GM12878 (cell line): ENCODE measurements at regions not wholly inside any gene's neighbourhood (a gene's known extent, or its start where the extent isn't known, plus 50 kb on each side); places are given as distances from the start of the nearest gene placed in this dataset.

ENCODE experiments used
- ATAC-seq: fragments of 200-7000 bp; cut with Tn5 transposase; 3 replicates; pipeline ENCODE4 v1.9.1; 2020; ENCODE audit warnings: mild to moderate bottlenecking, moderate library complexity
- BruUV-seq: library from RNA; stranded (reverse); fragments of 400-500 nt; replicated peaks from 2 replicates; lab custom pipeline; 2021; lab: Mats Ljungman, UMichigan
- CTCF ChIA-PET: fragments of 300-600 bp; sonication (Branson Sonifier 250); formaldehyde crosslinking; extraction: SDS; loops from one replicate; lab custom pipeline; 2021; ENCODE audit warnings: inconsistent platforms; lab: Yijun Ruan, JAX
- POLR2A ChIA-PET: fragments of 350-600 bp; formaldehyde crosslinking; extraction: SDS; loops from one replicate; lab custom pipeline; 2021; ENCODE audit warnings: inconsistent platforms; lab: Charles Lee
- RAD21 ChIA-PET: fragments of 300-600 bp; sonication (Branson Sonifier 250); formaldehyde crosslinking; loops from one replicate; lab custom pipeline; 2023; ENCODE audit warnings: antibody characterized with exemption; ENCODE audit not compliant: unreplicated experiment; lab: Charles Lee
- SMC1A ChIA-PET: fragments of 300-600 bp; sonication (Branson Sonifier 250); formaldehyde crosslinking; loops from one replicate; lab custom pipeline; 2023; ENCODE audit not compliant: unreplicated experiment, uncharacterized antibody; lab: Charles Lee
- DNase-seq: peaks from one replicate; pipeline ENCODE4 v3.0.0-alpha.2; 2011; ENCODE audit warnings: low read depth, low spot score
- FAIRE-seq: peaks from 3 replicates; lab custom pipeline; 2011; peaks lifted over from hg19 to GRCh38; lab: Jason Lieb, UNC
- H2AFZ ChIP-seq: 2 replicates; pipeline ENCODE4 v1.6.0; 2011; ENCODE audit warnings: low read depth, low read length, control low read depth; ENCODE audit not compliant: control insufficient read depth
- H3K27ac ChIP-seq: 2 replicates; pipeline ENCODE4 v1.5.1; 2011; ENCODE audit warnings: control low read depth; ENCODE audit not compliant: control insufficient read depth, insufficient read depth
- H3K27me3 ChIP-seq, 2 experiments: replicated peaks in 1 of 2; 2 replicates each; pipeline versions ENCODE4 v1.6.0 to v1.6.1; 2011; ENCODE audit warnings: low read length in 1 of 2; ENCODE audit not compliant: control insufficient read depth in 2 of 2, insufficient read depth in 2 of 2
- H3K36me3 ChIP-seq, 2 experiments: 2 replicates each; pipeline ENCODE4 v1.5.1; 2011; ENCODE audit warnings: low read length in 1 of 2; ENCODE audit not compliant: control insufficient read depth in 2 of 2, insufficient read depth in 2 of 2
- H3K4me1 ChIP-seq: 2 replicates; pipeline ENCODE4 v1.6.1; 2011; ENCODE audit warnings: mild to moderate bottlenecking, low read length, moderate library complexity, mixed read lengths; ENCODE audit not compliant: control insufficient read depth, insufficient read depth
- H3K4me2 ChIP-seq: 2 replicates; pipeline ENCODE4 v1.6.0; 2011; ENCODE audit warnings: control low read depth; ENCODE audit not compliant: control insufficient read depth, insufficient read depth
- H3K4me3 ChIP-seq: fragments of 200-600 bp; sonication (generic); 2 replicates; pipeline ENCODE4 v1.5.1; 2016
- H3K79me2 ChIP-seq: 2 replicates; pipeline ENCODE4 v1.6.0; 2011; ENCODE audit warnings: low read length; ENCODE audit not compliant: control insufficient read depth, insufficient read depth
- H3K9ac ChIP-seq: 2 replicates; pipeline ENCODE4 v1.8.0; 2011; ENCODE audit warnings: low read length, control low read depth, mixed read lengths; ENCODE audit not compliant: control insufficient read depth, insufficient read depth
- H3K9me3 ChIP-seq: replicated peaks from 3 replicates; pipeline ENCODE4 v1.5.1; 2011; ENCODE audit warnings: mild to moderate bottlenecking, low read length; ENCODE audit not compliant: control insufficient read depth, insufficient read depth
- H4K20me1 ChIP-seq: 2 replicates; pipeline ENCODE4 v1.6.0; 2011; ENCODE audit not compliant: control insufficient read depth, insufficient read depth
- CHD2 ChIP-seq: IDR thresholded peaks from 2 replicates; pipeline ENCODE4 v1.6.1; 2011; ENCODE audit warnings: low read depth, low read length, improper control_type of control experiment, borderline replicate concordance
- EZH2 ChIP-seq: IDR thresholded peaks from 2 replicates; pipeline ENCODE4 v1.6.1; 2012; ENCODE audit warnings: low read depth, mild to moderate bottlenecking, control low read depth, inconsistent platforms, low read length, borderline replicate concordance; ENCODE audit not compliant: control insufficient read depth
- FOS ChIP-seq: IDR thresholded peaks from 3 replicates; pipeline ENCODE4 v1.6.1; 2011; ENCODE audit warnings: borderline replicate concordance; ENCODE audit not compliant: insufficient read length; ENCODE audit errors: extremely low read depth
- KDM1A ChIP-seq: fragments of 200-600 bp; sonication (generic); IDR thresholded peaks from 2 replicates; pipeline ENCODE4 v1.6.1; 2016; ENCODE audit warnings: borderline replicate concordance
- KLF5 ChIP-seq: fragments of 450-650 bp; IDR thresholded peaks from 2 replicates; pipeline ENCODE4 v1.6.1; 2014; ENCODE audit warnings: mild to moderate bottlenecking; ENCODE audit not compliant: partially characterized antibody
- MYC ChIP-seq: IDR thresholded peaks from 2 replicates; pipeline ENCODE4 v1.6.1; 2011; ENCODE audit warnings: mild to moderate bottlenecking, low read length, moderate library complexity, inconsistent platforms; ENCODE audit not compliant: insufficient read depth, insufficient replicate concordance, insufficient read length, severe bottlenecking
- SMARCA5 ChIP-seq: fragments of 450-650 bp; IDR thresholded peaks from 2 replicates; pipeline ENCODE4 v1.6.1; 2017; ENCODE audit warnings: mild to moderate bottlenecking
- ZNF384 ChIP-seq: IDR thresholded peaks from 2 replicates; pipeline ENCODE4 v1.6.1; 2012; ENCODE audit warnings: low read depth, mild to moderate bottlenecking, low read length, improper control_type of control experiment, borderline replicate concordance
- WGBS: methylation state at CpG from one replicate; pipeline ENCODE4 v1.1.6; 2016; ENCODE audit warnings: low lambda C conversion rate; ENCODE audit not compliant: insufficient replicate concordance, insufficient coverage; ENCODE audit errors: missing lambda C conversion rate; 5-methylcytosine and 5-hydroxymethylcytosine counted together
- in situ Hi-C: fragments of 300-500 bp; cut with MboI; formaldehyde crosslinking; loops from 9 replicates; pipeline ENCODE4 v1.14.3; 2018; ENCODE audit warnings: mixed read lengths
- intact Hi-C: fragments of 100-400 bp; cut with micrococcal nuclease; formaldehyde crosslinking; loops from one replicate; pipeline ENCODE4 v1.14.2; 2022; ENCODE audit not compliant: unreplicated experiment
- TF ChIP-seq, protein P1 (sequence below): fragments of 450-650 bp; formaldehyde crosslinking; IDR thresholded peaks from 2 replicates; pipeline ENCODE4 v1.4.0; 2022; ENCODE audit warnings: mild to moderate bottlenecking, moderate library complexity
- TF ChIP-seq, protein P2 (sequence below): fragments of 450-650 bp; IDR thresholded peaks from 2 replicates; pipeline ENCODE4 v1.6.1; 2014; ENCODE audit warnings: mild to moderate bottlenecking
- TF ChIP-seq, protein P3 (sequence below): IDR thresholded peaks from 2 replicates; pipeline ENCODE4 v1.6.1; 2011; ENCODE audit warnings: borderline replicate concordance, low read depth, mild to moderate bottlenecking, moderate library complexity, mixed read lengths, low read length; ENCODE audit not compliant: insufficient read depth; ENCODE audit errors: extremely low read length
- TF ChIP-seq, protein P4 (sequence below): fragments of 450-650 bp; IDR thresholded peaks from 2 replicates; pipeline ENCODE4 v1.6.1; 2017; ENCODE audit warnings: mild to moderate bottlenecking, low read depth, inconsistent platforms; ENCODE audit not compliant: poor library complexity, severe bottlenecking
- TF ChIP-seq, protein P5 (sequence below): fragments of 450-650 bp; IDR thresholded peaks from 2 replicates; pipeline ENCODE4 v1.6.1; 2017; ENCODE audit warnings: mild to moderate bottlenecking

DNA sequence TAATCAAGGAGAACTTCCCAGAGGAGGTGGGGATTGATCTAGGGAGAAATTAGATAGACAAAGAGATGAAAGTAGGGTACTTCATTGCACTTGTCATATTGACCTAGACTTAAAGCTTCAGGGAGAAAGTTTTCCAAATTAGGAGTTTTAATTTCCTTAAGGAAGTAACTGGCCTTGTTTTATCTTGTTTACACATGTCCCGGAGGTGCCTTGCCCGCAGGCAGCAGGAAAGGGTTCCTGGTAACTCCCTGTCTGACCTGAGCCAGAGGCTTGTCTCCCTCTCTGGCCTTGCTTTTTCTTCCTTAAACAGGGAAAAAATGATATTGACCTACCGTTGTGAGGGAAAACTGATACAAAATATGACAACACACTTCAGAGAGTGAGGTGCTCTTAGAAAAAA, 181.6 kb downstream of the EVX1 start:
- H3K4me3 ChIP-seq: no peak overlapping the region
- H3K27ac ChIP-seq: no peak overlapping the region
- H4K20me1 ChIP-seq: no peaks in the 10 kb centered on the region
- ATAC-seq (no peak), FAIRE-seq (no peak), DNase-seq (no peak)
- no peaks in the 10 kb centered on the region for H3K36me3 ChIP-seq
- TF ChIP-seq, protein P1, sequence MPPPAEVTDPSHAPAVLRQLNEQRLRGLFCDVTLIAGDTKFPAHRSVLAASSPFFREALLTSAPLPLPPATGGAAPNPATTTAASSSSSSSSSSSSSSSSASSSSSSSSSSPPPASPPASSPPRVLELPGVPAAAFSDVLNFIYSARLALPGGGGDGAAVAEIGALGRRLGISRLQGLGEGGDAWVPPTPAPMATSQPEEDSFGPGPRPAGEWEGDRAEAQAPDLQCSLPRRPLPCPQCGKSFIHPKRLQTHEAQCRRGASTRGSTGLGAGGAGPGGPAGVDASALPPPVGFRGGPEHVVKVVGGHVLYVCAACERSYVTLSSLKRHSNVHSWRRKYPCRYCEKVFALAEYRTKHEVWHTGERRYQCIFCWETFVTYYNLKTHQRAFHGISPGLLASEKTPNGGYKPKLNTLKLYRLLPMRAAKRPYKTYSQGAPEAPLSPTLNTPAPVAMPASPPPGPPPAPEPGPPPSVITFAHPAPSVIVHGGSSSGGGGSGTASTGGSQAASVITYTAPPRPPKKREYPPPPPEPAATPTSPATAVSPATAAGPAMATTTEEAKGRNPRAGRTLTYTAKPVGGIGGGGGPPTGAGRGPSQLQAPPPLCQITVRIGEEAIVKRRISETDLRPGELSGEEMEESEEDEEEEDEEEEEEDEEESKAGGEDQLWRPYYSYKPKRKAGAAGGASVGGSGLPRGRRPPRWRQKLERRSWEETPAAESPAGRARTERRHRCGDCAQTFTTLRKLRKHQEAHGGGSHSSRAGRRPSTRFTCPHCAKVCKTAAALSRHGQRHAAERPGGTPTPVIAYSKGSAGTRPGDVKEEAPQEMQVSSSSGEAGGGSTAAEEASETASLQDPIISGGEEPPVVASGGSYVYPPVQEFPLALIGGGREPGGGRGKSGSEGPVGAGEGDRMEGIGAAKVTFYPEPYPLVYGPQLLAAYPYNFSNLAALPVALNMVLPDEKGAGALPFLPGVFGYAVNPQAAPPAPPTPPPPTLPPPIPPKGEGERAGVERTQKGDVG (CRISPR knock-in tag): no peak
- TF ChIP-seq, protein P2, sequence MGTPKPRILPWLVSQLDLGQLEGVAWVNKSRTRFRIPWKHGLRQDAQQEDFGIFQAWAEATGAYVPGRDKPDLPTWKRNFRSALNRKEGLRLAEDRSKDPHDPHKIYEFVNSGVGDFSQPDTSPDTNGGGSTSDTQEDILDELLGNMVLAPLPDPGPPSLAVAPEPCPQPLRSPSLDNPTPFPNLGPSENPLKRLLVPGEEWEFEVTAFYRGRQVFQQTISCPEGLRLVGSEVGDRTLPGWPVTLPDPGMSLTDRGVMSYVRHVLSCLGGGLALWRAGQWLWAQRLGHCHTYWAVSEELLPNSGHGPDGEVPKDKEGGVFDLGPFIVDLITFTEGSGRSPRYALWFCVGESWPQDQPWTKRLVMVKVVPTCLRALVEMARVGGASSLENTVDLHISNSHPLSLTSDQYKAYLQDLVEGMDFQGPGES: no peak
- TF ChIP-seq KDM1A (no peak), FOS (no peak), SMARCA5 (no peak), MYC (no peak), ZNF384 (no peak), CHD2 (no peak), EZH2 (no peak), KLF5 (no peak)
- TF ChIP-seq, protein P3, sequence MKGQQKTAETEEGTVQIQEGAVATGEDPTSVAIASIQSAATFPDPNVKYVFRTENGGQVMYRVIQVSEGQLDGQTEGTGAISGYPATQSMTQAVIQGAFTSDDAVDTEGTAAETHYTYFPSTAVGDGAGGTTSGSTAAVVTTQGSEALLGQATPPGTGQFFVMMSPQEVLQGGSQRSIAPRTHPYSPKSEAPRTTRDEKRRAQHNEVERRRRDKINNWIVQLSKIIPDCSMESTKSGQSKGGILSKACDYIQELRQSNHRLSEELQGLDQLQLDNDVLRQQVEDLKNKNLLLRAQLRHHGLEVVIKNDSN: no peak
- TF ChIP-seq, protein P4, sequence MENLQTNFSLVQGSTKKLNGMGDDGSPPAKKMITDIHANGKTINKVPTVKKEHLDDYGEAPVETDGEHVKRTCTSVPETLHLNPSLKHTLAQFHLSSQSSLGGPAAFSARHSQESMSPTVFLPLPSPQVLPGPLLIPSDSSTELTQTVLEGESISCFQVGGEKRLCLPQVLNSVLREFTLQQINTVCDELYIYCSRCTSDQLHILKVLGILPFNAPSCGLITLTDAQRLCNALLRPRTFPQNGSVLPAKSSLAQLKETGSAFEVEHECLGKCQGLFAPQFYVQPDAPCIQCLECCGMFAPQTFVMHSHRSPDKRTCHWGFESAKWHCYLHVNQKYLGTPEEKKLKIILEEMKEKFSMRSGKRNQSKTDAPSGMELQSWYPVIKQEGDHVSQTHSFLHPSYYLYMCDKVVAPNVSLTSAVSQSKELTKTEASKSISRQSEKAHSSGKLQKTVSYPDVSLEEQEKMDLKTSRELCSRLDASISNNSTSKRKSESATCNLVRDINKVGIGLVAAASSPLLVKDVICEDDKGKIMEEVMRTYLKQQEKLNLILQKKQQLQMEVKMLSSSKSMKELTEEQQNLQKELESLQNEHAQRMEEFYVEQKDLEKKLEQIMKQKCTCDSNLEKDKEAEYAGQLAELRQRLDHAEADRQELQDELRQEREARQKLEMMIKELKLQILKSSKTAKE: no peak
- TF ChIP-seq, protein P5, sequence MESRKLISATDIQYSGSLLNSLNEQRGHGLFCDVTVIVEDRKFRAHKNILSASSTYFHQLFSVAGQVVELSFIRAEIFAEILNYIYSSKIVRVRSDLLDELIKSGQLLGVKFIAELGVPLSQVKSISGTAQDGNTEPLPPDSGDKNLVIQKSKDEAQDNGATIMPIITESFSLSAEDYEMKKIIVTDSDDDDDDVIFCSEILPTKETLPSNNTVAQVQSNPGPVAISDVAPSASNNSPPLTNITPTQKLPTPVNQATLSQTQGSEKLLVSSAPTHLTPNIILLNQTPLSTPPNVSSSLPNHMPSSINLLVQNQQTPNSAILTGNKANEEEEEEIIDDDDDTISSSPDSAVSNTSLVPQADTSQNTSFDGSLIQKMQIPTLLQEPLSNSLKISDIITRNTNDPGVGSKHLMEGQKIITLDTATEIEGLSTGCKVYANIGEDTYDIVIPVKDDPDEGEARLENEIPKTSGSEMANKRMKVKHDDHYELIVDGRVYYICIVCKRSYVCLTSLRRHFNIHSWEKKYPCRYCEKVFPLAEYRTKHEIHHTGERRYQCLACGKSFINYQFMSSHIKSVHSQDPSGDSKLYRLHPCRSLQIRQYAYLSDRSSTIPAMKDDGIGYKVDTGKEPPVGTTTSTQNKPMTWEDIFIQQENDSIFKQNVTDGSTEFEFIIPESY: no peak
- no peaks in the 10 kb centered on the region; a peak in 1 of 4 replicates for H3K27me3 ChIP-seq
- no peaks in the 10 kb centered on the region for H3K9me3 ChIP-seq
- H3K4me1 ChIP-seq: no peaks in the 10 kb centered on the region
- 35% methylated on average over 3 of the region's 3 CpGs for WGBS
- POLR2A ChIA-PET: no interaction called here
- SMC1A ChIA-PET: no interaction called here
- H3K79me2 ChIP-seq: no peaks in the 10 kb centered on the region
- in situ Hi-C loops (no loop called here), intact Hi-C loops (no loop called here)
- CTCF ChIA-PET: no interaction called here
- no TSS peak for BruUV-seq
- RAD21 ChIA-PET: no interaction called here
- no peak overlapping the region for H3K4me2 ChIP-seq
- H2AFZ ChIP-seq: no peak overlapping the region
- H3K9ac ChIP-seq: no peak overlapping the region
